K562 (cell line): ENCODE measurements at regions not wholly inside any gene's neighbourhood (a gene's known extent, or its start where the extent isn't known, plus 50 kb on each side); places are given as distances from the start of the nearest gene placed in this dataset.

Source experiments
- CREM ChIP-seq: IDR thresholded peaks from 2 replicates; pipeline ENCODE4 v1.6.1; 2014; ENCODE audit warnings: antibody characterized with exemption, low read depth
- GATAD2B ChIP-seq: fragments of 450-650 bp; IDR thresholded peaks from 2 replicates; pipeline ENCODE4 v1.6.1; 2017; ENCODE audit warnings: mild to moderate bottlenecking, borderline replicate concordance
- HDAC2 ChIP-seq: fragments of 450-650 bp; IDR thresholded peaks from 2 replicates; pipeline ENCODE4 v1.6.1; 2016; ENCODE audit warnings: mild to moderate bottlenecking
- HES1 ChIP-seq: fragments of 450-650 bp; IDR thresholded peaks from 2 replicates; pipeline ENCODE4 v1.6.1; 2016; ENCODE audit warnings: low read depth, mild to moderate bottlenecking, moderate library complexity
- HNRNPL ChIP-seq: fragments of 200-400 bp; formaldehyde crosslinking; IDR thresholded peaks from 2 replicates; pipeline ENCODE4 v1.6.1; 2017; ENCODE audit warnings: low read depth, mild to moderate bottlenecking, low read length
- MAFK ChIP-seq: IDR thresholded peaks from 2 replicates; pipeline ENCODE4 v1.6.1; 2011; ENCODE audit warnings: low read length, improper control_type of control experiment
- MTA3 ChIP-seq: fragments of 450-650 bp; formaldehyde crosslinking; IDR thresholded peaks from 2 replicates; pipeline ENCODE4 v1.6.1; 2017; ENCODE audit warnings: mild to moderate bottlenecking, borderline replicate concordance
- NR4A1 ChIP-seq, 2 experiments: fragments of 250-450 bp in 1 of 2; fragments of 450-650 bp in 1 of 2; sonication (Bioruptor Pico) in 1 of 2; IDR thresholded peaks; 2 replicates each; pipeline versions ENCODE4 v1.4.0 to v1.6.1; 2016 to 2020; ENCODE audit warnings: mild to moderate bottlenecking in 2 of 2, missing compliant biosample characterization in 1 of 2, missing genetic modification characterization in 1 of 2, moderate library complexity in 1 of 2
- PHF8 ChIP-seq: fragments of 200-600 bp; sonication (generic); IDR thresholded peaks from 2 replicates; pipeline ENCODE4 v1.6.1; 2012; ENCODE audit warnings: mixed run types, mild to moderate bottlenecking, inconsistent platforms, low read length, moderate library complexity, borderline replicate concordance
- POLR2A ChIP-seq: fragments of 450-650 bp; conservative IDR thresholded peaks from 2 replicates; pipeline ENCODE4 v1.6.1; 2016
- ZNF146 ChIP-seq: IDR thresholded peaks from one replicate; pipeline ENCODE4 v1.6.1; 2018; ENCODE audit warnings: missing compliant biosample characterization; ENCODE audit not compliant: unreplicated experiment
- ZNF561 ChIP-seq: fragments of 450-650 bp; formaldehyde crosslinking; conservative IDR thresholded peaks from 2 replicates; pipeline ENCODE4 v1.4.0; 2020; ENCODE audit warnings: mild to moderate bottlenecking, moderate library complexity
- TF ChIP-seq, protein P1 (sequence below), 3 experiments: IDR thresholded peaks in 2 of 3; conservative IDR thresholded peaks in 1 of 3; 2 replicates each; pipeline ENCODE4 v1.5.1; 2011 to 2012; ENCODE audit warnings: low read length in 3 of 3, mild to moderate bottlenecking in 3 of 3, control low read depth in 2 of 3, improper control_type of control experiment in 1 of 3, inconsistent platforms in 1 of 3, low read depth in 1 of 3, mixed read lengths in 1 of 3, moderate library complexity in 1 of 3; ENCODE audit not compliant: insufficient read depth in 2 of 3

- no peak for TF ChIP-seq HDAC2
- TF ChIP-seq MTA3, result no peak
- TF ChIP-seq GATAD2B, result no peak
- no peak for TF ChIP-seq ZNF561 (CRISPR knock-in tag)
- no peak for TF ChIP-seq HNRNPL
- TF ChIP-seq, protein P1, sequence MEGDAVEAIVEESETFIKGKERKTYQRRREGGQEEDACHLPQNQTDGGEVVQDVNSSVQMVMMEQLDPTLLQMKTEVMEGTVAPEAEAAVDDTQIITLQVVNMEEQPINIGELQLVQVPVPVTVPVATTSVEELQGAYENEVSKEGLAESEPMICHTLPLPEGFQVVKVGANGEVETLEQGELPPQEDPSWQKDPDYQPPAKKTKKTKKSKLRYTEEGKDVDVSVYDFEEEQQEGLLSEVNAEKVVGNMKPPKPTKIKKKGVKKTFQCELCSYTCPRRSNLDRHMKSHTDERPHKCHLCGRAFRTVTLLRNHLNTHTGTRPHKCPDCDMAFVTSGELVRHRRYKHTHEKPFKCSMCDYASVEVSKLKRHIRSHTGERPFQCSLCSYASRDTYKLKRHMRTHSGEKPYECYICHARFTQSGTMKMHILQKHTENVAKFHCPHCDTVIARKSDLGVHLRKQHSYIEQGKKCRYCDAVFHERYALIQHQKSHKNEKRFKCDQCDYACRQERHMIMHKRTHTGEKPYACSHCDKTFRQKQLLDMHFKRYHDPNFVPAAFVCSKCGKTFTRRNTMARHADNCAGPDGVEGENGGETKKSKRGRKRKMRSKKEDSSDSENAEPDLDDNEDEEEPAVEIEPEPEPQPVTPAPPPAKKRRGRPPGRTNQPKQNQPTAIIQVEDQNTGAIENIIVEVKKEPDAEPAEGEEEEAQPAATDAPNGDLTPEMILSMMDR (IDR thresholded peaks at IDR 0.05 in 2 of 3, conservative IDR thresholded peaks at IDR 0.05 in 1 of 3; ENCODE audit: insufficient read depth in 2 of 3, low read depth in 1 of 3, low read length in 3 of 3), result no peak
- no peak for TF ChIP-seq MAFK
- TF ChIP-seq NR4A1 (CRISPR knock-in tag; IDR thresholded peaks at IDR 0.05), result no peak
- TF ChIP-seq NR4A1 (tag; IDR thresholded peaks at IDR 0.05), result no peak
- TF ChIP-seq HES1, result no peak
- TF ChIP-seq CREM, result no peak
- TF ChIP-seq ZNF146 (CRISPR knock-in tag), result no peak
- TF ChIP-seq POLR2A, result no peak
- no peak for TF ChIP-seq PHF8
Observed at GRCh38 chr14:66009089-66009488, 477.1 kb upstream of the CCDC196 start.
